GM21528 (cell line): ENCODE measurements at regions not wholly inside any gene's neighbourhood (a gene's known extent, or its start where the extent isn't known, plus 50 kb on each side); places are given as distances from the start of the nearest gene placed in this dataset.

Experiments used
- ATAC-seq: cut with Tn5 transposase; IDR thresholded peaks from one replicate; pipeline ENCODE4 v1.9.1; 2021; ENCODE audit warnings: mild to moderate bottlenecking, moderate library complexity; ENCODE audit not compliant: unreplicated experiment, low FRiP score

- no peak for ATAC-seq
These were observed 516.9 kb upstream of the LRRN3 start for GRCh38 chr7:110573862-110574528.

GRCh38 chr7:110587294-110587693 lies 503.6 kb upstream of the LRRN3 start:
- no peak for ATAC-seq

GRCh38 chr7:110590415-110590814 lies 500.5 kb upstream of the LRRN3 start:
- ATAC-seq, result no peak

GRCh38 chr7:110591341-110591740 lies 499.6 kb upstream of the LRRN3 start:
- ATAC-seq, result no peak

GRCh38 chr7:110592557-110592956 lies 498.4 kb upstream of the LRRN3 start:
- no peak for ATAC-seq

GRCh38 chr7:110593355-110593754 lies 497.6 kb upstream of the LRRN3 start:
- ATAC-seq, result no peak

- no peak for ATAC-seq
These were observed 495.2 kb upstream of the LRRN3 start for GRCh38 chr7:110595694-110596093.

GRCh38 chr7:110600956-110601355 lies 490.0 kb upstream of the LRRN3 start:
- ATAC-seq, result no peak

GRCh38 chr7:110601710-110602109 lies 489.2 kb upstream of the LRRN3 start:
- ATAC-seq, result no peak

GRCh38 chr7:110604206-110604605 lies 486.7 kb upstream of the LRRN3 start:
- no peak for ATAC-seq

- ATAC-seq, result no peak
These were observed 486.0 kb upstream of the LRRN3 start for GRCh38 chr7:110604885-110605284.

- no peak for ATAC-seq
These were observed 483.7 kb upstream of the LRRN3 start for GRCh38 chr7:110607050-110607857.

- ATAC-seq, result no peak
These were observed 481.6 kb upstream of the LRRN3 start for GRCh38 chr7:110609336-110609735.

- no peak for ATAC-seq
These were observed 478.2 kb upstream of the LRRN3 start for GRCh38 chr7:110612680-110613079.
